ENCODE measurements at regions not wholly inside any gene's neighbourhood (a gene's known extent, or its start where the extent isn't known, plus 50 kb on each side); places are given as distances from the start of the nearest gene placed in this dataset.
A peak's percentile ranks its signal among the peaks of the same experiment; 100 is the strongest.

- H3K27me3 ChIP-seq (ENCODE audit: control insufficient read depth in 2 of 2, insufficient read depth in 1 of 2, low read length in 1 of 2): no peaks in the 10 kb centered on the region
- no peaks in the 10 kb centered on the region for H3K4me1 ChIP-seq (ENCODE audit: control insufficient read depth in 2 of 2, insufficient read depth in 2 of 2, low read length in 2 of 2)
- 46% methylated on average over 6 of the region's 6 CpGs for WGBS
- no peak overlapping the region for H3K27ac ChIP-seq (ENCODE audit: low read depth in 1 of 2, low read length in 1 of 2)
- no peaks in the 10 kb centered on the region for H3K9me3 ChIP-seq (ENCODE audit: control insufficient read depth in 2 of 2, insufficient read depth in 1 of 2, low read length in 1 of 2)
- H3K36me3 ChIP-seq (ENCODE audit: control insufficient read depth in 2 of 2, insufficient read depth in 2 of 2, low read length in 1 of 2): no peaks in the 10 kb centered on the region
- no peak for DNase-seq (ENCODE audit: low read depth in 6 of 9, low spot score in 9 of 9)
- H3K4me3 ChIP-seq (ENCODE audit: low read length in 2 of 2): no peak overlapping the region
Measured at GRCh38 chr7:125355899-125356298, 426.3 kb upstream of the POT1 start.

- Histone ChIP-seq H3K9me3 (ENCODE audit: control insufficient read depth in 2 of 2, insufficient read depth in 1 of 2, low read length in 1 of 2) (no peaks in the 10 kb centered on the region), H3K27me3 (ENCODE audit: control insufficient read depth in 2 of 2, insufficient read depth in 1 of 2, low read length in 1 of 2) (no peaks in the 10 kb centered on the region), H3K4me1 (ENCODE audit: control insufficient read depth in 2 of 2, insufficient read depth in 2 of 2, low read length in 2 of 2) (no peaks in the 10 kb centered on the region), H3K36me3 (ENCODE audit: control insufficient read depth in 2 of 2, insufficient read depth in 2 of 2, low read length in 1 of 2) (no peaks in the 10 kb centered on the region), H3K27ac (ENCODE audit: low read depth in 1 of 2, low read length in 1 of 2) (no peak overlapping the region), H3K4me3 (ENCODE audit: low read length in 2 of 2) (no peak overlapping the region)
- WGBS: 88% methylated on average over 6 of the region's 6 CpGs
- no peak for DNase-seq (ENCODE audit: low read depth in 6 of 9, low spot score in 9 of 9)
Measured at GRCh38 chr7:125347269-125347668, 417.6 kb upstream of the POT1 start.

GRCh38 chr7:125338110-125338509 lies 408.5 kb upstream of the POT1 start:
- no peak for DNase-seq (ENCODE audit: low read depth in 6 of 9, low spot score in 9 of 9)
- WGBS: 90% methylated on average over 4 of the region's 4 CpGs
- no peak overlapping the region for H3K27ac ChIP-seq (ENCODE audit: low read depth in 1 of 2, low read length in 1 of 2)
- H3K4me3 ChIP-seq (ENCODE audit: low read length in 2 of 2): no peak overlapping the region
- H3K27me3 ChIP-seq (ENCODE audit: control insufficient read depth in 2 of 2, insufficient read depth in 1 of 2, low read length in 1 of 2): no peaks in the 10 kb centered on the region
- H3K9me3 ChIP-seq (ENCODE audit: control insufficient read depth in 2 of 2, insufficient read depth in 1 of 2, low read length in 1 of 2): no peaks in the 10 kb centered on the region
- H3K36me3 ChIP-seq (ENCODE audit: control insufficient read depth in 2 of 2, insufficient read depth in 2 of 2, low read length in 1 of 2): no peaks in the 10 kb centered on the region
- no peaks in the 10 kb centered on the region for H3K4me1 ChIP-seq (ENCODE audit: control insufficient read depth in 2 of 2, insufficient read depth in 2 of 2, low read length in 2 of 2)

- no peak overlapping the region for H3K27ac ChIP-seq (ENCODE audit: low read depth in 1 of 2, low read length in 1 of 2)
- no peaks in the 10 kb centered on the region for H3K4me1 ChIP-seq (ENCODE audit: control insufficient read depth in 2 of 2, insufficient read depth in 2 of 2, low read length in 2 of 2)
- no peaks in the 10 kb centered on the region for H3K27me3 ChIP-seq (ENCODE audit: control insufficient read depth in 2 of 2, insufficient read depth in 1 of 2, low read length in 1 of 2)
- H3K36me3 ChIP-seq (ENCODE audit: control insufficient read depth in 2 of 2, insufficient read depth in 2 of 2, low read length in 1 of 2): no peaks in the 10 kb centered on the region
- WGBS: 97% methylated on average over 4 of the region's 4 CpGs
- H3K4me3 ChIP-seq (ENCODE audit: low read length in 2 of 2): no peak overlapping the region
- no peak for DNase-seq (ENCODE audit: low read depth in 6 of 9, low spot score in 9 of 9)
- H3K9me3 ChIP-seq (ENCODE audit: control insufficient read depth in 2 of 2, insufficient read depth in 1 of 2, low read length in 1 of 2): no peaks in the 10 kb centered on the region
Measured at GRCh38 chr7:125336326-125336725, 406.7 kb upstream of the POT1 start.

GRCh38 chr7:125326666-125327255 lies 397.1 kb upstream of the POT1 start:
- WGBS: 77% methylated on average over 6 of the region's 6 CpGs
- no peaks in the 10 kb centered on the region for H3K4me1 ChIP-seq (ENCODE audit: control insufficient read depth in 2 of 2, insufficient read depth in 2 of 2, low read length in 2 of 2)
- no peak overlapping the region for H3K4me3 ChIP-seq (ENCODE audit: low read length in 2 of 2)

GRCh38 chr7:125316466-125316865 lies 386.8 kb upstream of the POT1 start:
- Histone ChIP-seq H3K27me3 (ENCODE audit: control insufficient read depth in 2 of 2, insufficient read depth in 1 of 2, low read length in 1 of 2) (no peaks in the 10 kb centered on the region), H3K27ac (ENCODE audit: low read depth in 1 of 2, low read length in 1 of 2) (no peak overlapping the region), H3K36me3 (ENCODE audit: control insufficient read depth in 2 of 2, insufficient read depth in 2 of 2, low read length in 1 of 2) (no peaks in the 10 kb centered on the region), H3K4me1 (ENCODE audit: control insufficient read depth in 2 of 2, insufficient read depth in 2 of 2, low read length in 2 of 2) (no peaks in the 10 kb centered on the region), H3K9me3 (ENCODE audit: control insufficient read depth in 2 of 2, insufficient read depth in 1 of 2, low read length in 1 of 2) (peaks cover 0 to 7% of the 10 kb centered on the region in 2 donors), H3K4me3 (ENCODE audit: low read length in 2 of 2) (no peak overlapping the region)
- DNase-seq (ENCODE audit: low read depth in 6 of 9, low spot score in 9 of 9): peak in 1 of 9 donors; percentile 15
- 88% methylated on average over 2 of the region's 2 CpGs for WGBS

More at GRCh38 chr7:125326666-125327255, 397.1 kb upstream of the POT1 start:
- Histone ChIP-seq H3K36me3 (ENCODE audit: control insufficient read depth in 2 of 2, insufficient read depth in 2 of 2, low read length in 1 of 2) (no peaks in the 10 kb centered on the region), H3K9me3 (ENCODE audit: control insufficient read depth in 2 of 2, insufficient read depth in 1 of 2, low read length in 1 of 2) (no peaks in the 10 kb centered on the region), H3K27me3 (ENCODE audit: control insufficient read depth in 2 of 2, insufficient read depth in 1 of 2, low read length in 1 of 2) (no peaks in the 10 kb centered on the region), H3K27ac (ENCODE audit: low read depth in 1 of 2, low read length in 1 of 2) (no peak overlapping the region)
- DNase-seq (ENCODE audit: low read depth in 6 of 9, low spot score in 9 of 9): no peak

GRCh38 chr7:125299003-125299765 lies 369.6 kb upstream of the POT1 start:
- Histone ChIP-seq H3K9me3 (ENCODE audit: control insufficient read depth in 2 of 2, insufficient read depth in 1 of 2, low read length in 1 of 2) (peaks cover 0 to 6% of the 10 kb centered on the region in 2 donors), H3K4me1 (ENCODE audit: control insufficient read depth in 2 of 2, insufficient read depth in 2 of 2, low read length in 2 of 2) (no peaks in the 10 kb centered on the region), H3K27me3 (ENCODE audit: control insufficient read depth in 2 of 2, insufficient read depth in 1 of 2, low read length in 1 of 2) (no peaks in the 10 kb centered on the region), H3K4me3 (ENCODE audit: low read length in 2 of 2) (no peak overlapping the region), H3K27ac (ENCODE audit: low read depth in 1 of 2, low read length in 1 of 2) (no peak overlapping the region), H3K36me3 (ENCODE audit: control insufficient read depth in 2 of 2, insufficient read depth in 2 of 2, low read length in 1 of 2) (no peaks in the 10 kb centered on the region)
- WGBS: 95% methylated on average over 18 of the region's 18 CpGs
- DNase-seq (ENCODE audit: low read depth in 6 of 9, low spot score in 9 of 9): no peak

- Histone ChIP-seq H3K27ac (ENCODE audit: low read depth in 1 of 2, low read length in 1 of 2) (no peak overlapping the region), H3K9me3 (ENCODE audit: control insufficient read depth in 2 of 2, insufficient read depth in 1 of 2, low read length in 1 of 2) (no peaks in the 10 kb centered on the region), H3K36me3 (ENCODE audit: control insufficient read depth in 2 of 2, insufficient read depth in 2 of 2, low read length in 1 of 2) (no peaks in the 10 kb centered on the region), H3K4me3 (ENCODE audit: low read length in 2 of 2) (no peak overlapping the region), H3K4me1 (ENCODE audit: control insufficient read depth in 2 of 2, insufficient read depth in 2 of 2, low read length in 2 of 2) (no peaks in the 10 kb centered on the region), H3K27me3 (ENCODE audit: control insufficient read depth in 2 of 2, insufficient read depth in 1 of 2, low read length in 1 of 2) (no peaks in the 10 kb centered on the region)
- WGBS: 81% methylated on average over 2 of the region's 2 CpGs
- DNase-seq (ENCODE audit: low read depth in 6 of 9, low spot score in 9 of 9): no peak
Measured at GRCh38 chr7:125279961-125280360, 350.3 kb upstream of the POT1 start.

- no peaks in the 10 kb centered on the region for H3K27me3 ChIP-seq (ENCODE audit: control insufficient read depth in 2 of 2, insufficient read depth in 1 of 2, low read length in 1 of 2)
- no peaks in the 10 kb centered on the region for H3K9me3 ChIP-seq (ENCODE audit: control insufficient read depth in 2 of 2, insufficient read depth in 1 of 2, low read length in 1 of 2)
- 88% methylated on average over 1 of the region's 1 CpG for WGBS
- H3K27ac ChIP-seq (ENCODE audit: low read depth in 1 of 2, low read length in 1 of 2): no peak overlapping the region
- no peaks in the 10 kb centered on the region for H3K4me1 ChIP-seq (ENCODE audit: control insufficient read depth in 2 of 2, insufficient read depth in 2 of 2, low read length in 2 of 2)
- no peaks in the 10 kb centered on the region for H3K36me3 ChIP-seq (ENCODE audit: control insufficient read depth in 2 of 2, insufficient read depth in 2 of 2, low read length in 1 of 2)
- no peak overlapping the region for H3K4me3 ChIP-seq (ENCODE audit: low read length in 2 of 2)
- DNase-seq (ENCODE audit: low read depth in 6 of 9, low spot score in 9 of 9): no peak
Measured at GRCh38 chr7:125278318-125278717, 348.7 kb upstream of the POT1 start.

Data from thymus (tissue), 11 donors.